ENCODE measurements at regions not wholly inside any gene's neighbourhood (a gene's known extent, or its start where the extent isn't known, plus 50 kb on each side); places are given as distances from the start of the nearest gene placed in this dataset.

GRCh38 chr4:13143222-13144070 is 340.7 kb downstream of the RAB28 start:
- intact Hi-C loops (cut with DNase I; ENCODE audit: low total_unique reads), result no loop called here
- Histone ChIP-seq H3K27me3 (no peaks in the 10 kb centered on the region), H3K27ac (no peak overlapping the region), H3K9me3 (no peaks in the 10 kb centered on the region), H3K36me3 (no peaks in the 10 kb centered on the region), H3K4me1 (no peaks in the 10 kb centered on the region), H3K4me3 (no peak overlapping the region)
- no peak for DNase-seq (ENCODE audit: low spot score in 2 of 2)
- TF ChIP-seq POLR2AphosphoS5 (IDR thresholded peaks at IDR 0.05) (no peak), CTCF (IDR thresholded peaks at IDR 0.05) (no peak), POLR2A (IDR thresholded peaks at IDR 0.05) (no peak)

GRCh38 chr4:13142726-13143125 is 341.4 kb downstream of the RAB28 start:
- Histone ChIP-seq H3K4me1 (no peaks in the 10 kb centered on the region), H3K27me3 (no peaks in the 10 kb centered on the region), H3K4me3 (no peak overlapping the region), H3K9me3 (no peaks in the 10 kb centered on the region), H3K36me3 (no peaks in the 10 kb centered on the region), H3K27ac (no peak overlapping the region)
- no peak for DNase-seq (ENCODE audit: low spot score in 2 of 2)
- TF ChIP-seq POLR2AphosphoS5 (IDR thresholded peaks at IDR 0.05), result no peak
- intact Hi-C loops (cut with DNase I; ENCODE audit: low total_unique reads), result no loop called here

- TF ChIP-seq POLR2A (IDR thresholded peaks at IDR 0.05) (no peak), CTCF (IDR thresholded peaks at IDR 0.05) (no peak), POLR2AphosphoS5 (IDR thresholded peaks at IDR 0.05) (no peak)
- Histone ChIP-seq H3K4me1 (no peaks in the 10 kb centered on the region), H3K36me3 (no peaks in the 10 kb centered on the region), H3K27me3 (no peaks in the 10 kb centered on the region), H3K9me3 (no peaks in the 10 kb centered on the region), H3K27ac (no peak overlapping the region), H3K4me3 (no peak overlapping the region)
- no peak for DNase-seq (ENCODE audit: low spot score in 2 of 2)
- intact Hi-C loops (cut with DNase I; ENCODE audit: low total_unique reads), result no loop called here
Observed at GRCh38 chr4:13142191-13142590, 341.9 kb downstream of the RAB28 start.

- H3K36me3 ChIP-seq, result no peaks in the 10 kb centered on the region
- H3K4me3 ChIP-seq, result no peak overlapping the region
- H3K4me1 ChIP-seq, result no peaks in the 10 kb centered on the region
- H3K27ac ChIP-seq, result no peak overlapping the region
- TF ChIP-seq CTCF (IDR thresholded peaks at IDR 0.05) (no peak), POLR2A (IDR thresholded peaks at IDR 0.05) (no peak), POLR2AphosphoS5 (IDR thresholded peaks at IDR 0.05) (no peak)
- intact Hi-C loops (cut with DNase I; ENCODE audit: low total_unique reads), result no loop called here
- DNase-seq (ENCODE audit: low spot score in 2 of 2), result no peak
- no peaks in the 10 kb centered on the region for H3K27me3 ChIP-seq
- no peaks in the 10 kb centered on the region for H3K9me3 ChIP-seq
Observed at GRCh38 chr4:13137390-13137789, 346.8 kb downstream of the RAB28 start.

GRCh38 chr4:13133700-13134099 is 350.4 kb downstream of the RAB28 start:
- no peak overlapping the region for H3K4me3 ChIP-seq
- intact Hi-C loops (cut with DNase I; ENCODE audit: low total_unique reads), result no loop called here
- H3K27me3 ChIP-seq, result no peaks in the 10 kb centered on the region
- DNase-seq (ENCODE audit: low spot score in 2 of 2), result no peak
- H3K27ac ChIP-seq, result no peak overlapping the region
- H3K9me3 ChIP-seq, result no peaks in the 10 kb centered on the region
- TF ChIP-seq POLR2AphosphoS5 (IDR thresholded peaks at IDR 0.05) (no peak), POLR2A (IDR thresholded peaks at IDR 0.05) (no peak), CTCF (IDR thresholded peaks at IDR 0.05) (no peak)
- H3K4me1 ChIP-seq, result no peaks in the 10 kb centered on the region
- no peaks in the 10 kb centered on the region for H3K36me3 ChIP-seq
